HG02642 (cell line): ENCODE measurements at regions not wholly inside any gene's neighbourhood (a gene's known extent, or its start where the extent isn't known, plus 50 kb on each side); places are given as distances from the start of the nearest gene placed in this dataset.

Source experiments
- ATAC-seq: cut with Tn5 transposase; IDR thresholded peaks from one replicate; pipeline ENCODE4 v1.9.1; 2021; ENCODE audit warnings: mild to moderate bottlenecking; ENCODE audit not compliant: unreplicated experiment, poor library complexity

DNA sequence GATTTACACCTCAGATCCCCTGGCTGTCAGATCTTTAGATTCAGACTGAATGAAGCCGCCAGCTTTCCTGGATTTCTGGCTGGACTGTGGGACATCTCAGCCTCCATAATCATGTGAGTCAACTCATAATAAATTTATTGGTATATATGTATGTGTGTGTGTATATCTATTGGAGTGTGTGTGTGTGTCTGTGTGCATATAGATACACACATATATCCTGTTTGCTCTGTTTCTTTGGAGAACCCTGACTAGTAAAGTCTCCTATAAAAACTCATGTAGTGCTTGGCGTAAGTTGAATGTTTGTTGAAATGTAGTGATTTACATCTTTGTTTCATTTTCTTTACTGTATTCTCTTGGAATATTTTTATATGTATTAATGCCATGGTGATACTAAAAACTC lies 499.5 kb upstream of the KLF12 start:
- ATAC-seq, result no peak

DNA sequence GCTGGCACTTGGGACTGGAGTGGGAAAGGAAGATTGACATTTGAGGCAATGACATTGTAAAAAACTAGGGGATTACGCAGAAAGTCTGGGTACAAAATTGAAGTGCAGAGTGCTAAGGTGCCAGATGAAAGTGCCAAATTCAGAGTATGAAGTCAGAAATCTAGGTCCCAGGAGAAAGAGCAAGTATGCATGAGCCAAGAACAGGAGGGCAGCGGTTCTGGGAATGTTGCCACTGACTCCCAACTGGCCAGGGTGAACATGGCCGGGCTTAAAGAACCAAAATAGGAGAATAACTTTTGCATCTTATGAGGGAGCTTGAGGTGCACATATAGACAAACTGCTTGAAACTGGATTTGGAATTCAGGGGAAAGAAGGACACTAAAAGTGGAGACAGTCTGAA lies 495.8 kb upstream of the KLF12 start:
- no peak for ATAC-seq

DNA sequence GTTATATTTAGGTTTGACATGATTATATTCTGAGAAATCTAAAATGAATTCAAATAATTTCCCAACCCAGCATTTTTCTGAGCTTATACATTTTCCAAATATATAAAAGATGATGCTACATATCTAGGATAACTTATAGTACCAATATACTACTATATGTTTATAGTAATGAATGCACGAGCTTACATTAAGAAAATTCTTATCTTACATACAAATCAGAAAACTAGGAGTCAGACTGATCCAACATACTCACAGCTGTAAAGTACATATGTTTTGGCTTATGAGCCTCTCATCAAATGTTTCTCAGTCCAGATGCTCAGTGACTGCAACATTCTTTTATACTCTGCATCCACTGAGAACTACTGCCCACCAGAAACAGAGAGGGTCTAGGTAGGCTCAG lies 491.3 kb upstream of the KLF12 start:
- ATAC-seq, result no peak

DNA sequence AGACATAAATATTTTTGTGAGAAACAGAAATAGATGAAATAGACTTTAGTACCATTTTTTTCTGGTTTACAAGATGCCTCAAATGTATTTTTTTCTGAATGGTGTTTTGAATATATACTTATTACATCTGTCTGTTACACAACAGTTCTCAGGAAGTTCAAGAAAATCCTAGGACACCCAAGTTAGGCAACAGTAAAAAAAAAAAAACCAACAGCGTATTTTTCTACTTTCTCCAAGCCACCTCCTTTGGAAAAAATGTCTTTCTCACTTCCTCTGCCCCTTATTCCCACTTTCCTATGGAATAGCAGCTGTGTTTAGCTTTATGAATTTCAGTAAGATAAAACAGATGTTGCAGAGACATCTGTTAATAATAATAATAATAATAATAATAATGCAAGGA lies 489.6 kb upstream of the KLF12 start:
- no peak for ATAC-seq

DNA sequence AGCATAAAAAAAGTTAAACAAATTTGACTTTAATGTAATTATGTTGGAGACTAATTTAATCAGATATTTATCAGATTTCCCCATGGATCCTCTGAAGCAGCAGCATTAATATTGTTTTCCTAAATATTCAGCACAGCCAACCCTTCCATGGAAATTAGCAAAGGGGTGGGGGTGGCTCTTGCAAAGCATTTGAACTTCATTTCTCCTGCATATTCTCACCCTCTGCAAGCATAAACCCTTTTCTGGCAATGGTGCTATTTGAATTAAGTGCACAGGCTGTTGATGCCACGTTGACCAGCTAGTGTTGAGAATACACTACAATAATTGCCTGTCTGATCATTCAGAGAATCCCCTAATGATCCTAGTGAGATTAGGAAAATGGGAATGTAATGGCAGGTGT lies 488.1 kb upstream of the KLF12 start:
- ATAC-seq, result no peak

DNA sequence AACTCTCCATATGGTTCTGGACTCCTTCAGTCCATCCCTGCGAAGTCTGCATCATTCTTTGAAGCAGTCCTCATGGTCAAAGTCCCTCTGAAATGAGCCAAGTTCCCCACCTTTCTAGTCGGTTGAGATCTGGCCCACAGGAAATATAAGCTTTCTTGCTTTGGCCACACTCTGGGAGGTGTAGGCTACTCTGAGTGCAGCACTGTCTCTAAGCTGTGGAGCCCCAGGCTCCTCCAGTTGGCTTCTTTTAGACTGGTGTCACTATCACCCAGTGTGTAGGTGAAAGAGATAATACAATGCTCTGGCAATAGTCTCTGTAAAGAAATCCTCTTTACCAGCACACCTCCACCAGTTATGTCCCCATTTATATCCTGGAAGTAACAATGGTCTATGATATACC lies 486.5 kb upstream of the KLF12 start:
- no peak for ATAC-seq

DNA sequence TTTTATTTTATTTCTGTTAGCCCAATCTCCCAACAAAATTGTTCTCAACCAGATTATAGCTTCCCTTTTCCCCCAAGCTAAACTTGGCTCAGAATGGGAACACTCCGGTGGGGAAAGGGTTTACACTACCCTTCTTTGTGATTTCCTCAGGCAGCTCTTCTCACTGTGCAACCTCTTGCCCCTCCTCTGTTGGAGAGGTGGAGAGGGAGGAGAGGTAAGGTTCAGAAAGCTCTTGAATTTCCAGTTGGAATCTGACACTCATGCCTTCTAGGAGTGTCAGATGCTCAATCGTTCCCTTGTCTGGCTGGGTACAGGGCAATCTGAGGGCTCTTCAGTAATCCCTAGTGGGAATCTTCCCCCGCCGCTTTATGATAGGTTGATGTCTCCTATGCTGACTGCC lies 486.1 kb upstream of the KLF12 start:
- no peak for ATAC-seq

DNA sequence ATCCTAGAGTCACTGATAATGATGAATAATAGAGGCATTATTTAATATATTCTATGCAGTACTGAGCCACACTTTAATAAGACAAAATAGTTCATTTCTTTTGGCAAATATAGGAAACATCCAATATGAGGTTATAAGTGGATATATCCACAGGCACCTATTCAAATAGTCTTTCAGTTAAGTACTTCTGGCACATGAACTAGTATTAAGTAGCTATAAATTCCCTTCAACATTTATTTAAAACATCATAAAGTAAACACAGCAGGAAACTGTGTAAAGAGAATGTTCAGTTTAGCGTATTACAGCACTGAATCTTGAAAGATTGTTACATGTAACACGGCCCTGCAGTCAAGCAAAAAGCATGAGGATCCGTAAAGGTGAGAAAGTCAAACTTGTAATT lies 463.3 kb upstream of the KLF12 start:
- ATAC-seq, result no peak

DNA sequence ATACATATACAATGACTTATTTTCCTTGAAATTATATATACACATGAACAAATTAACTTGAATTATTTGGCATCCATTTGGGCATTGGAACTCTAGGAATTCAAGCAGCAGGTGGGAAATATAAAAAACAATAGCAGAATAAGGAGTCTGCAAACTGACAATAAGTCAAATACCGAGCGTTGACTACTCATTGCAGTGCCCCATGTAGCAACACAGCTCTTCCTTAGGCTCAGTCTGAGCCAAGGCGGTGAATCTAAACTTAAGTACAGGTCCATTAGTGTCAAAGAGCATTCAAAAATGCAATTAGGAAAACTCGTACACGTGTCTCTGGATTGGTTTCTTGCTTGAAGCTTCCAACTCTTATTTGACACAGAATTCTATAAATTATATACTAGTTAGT lies 462.5 kb upstream of the KLF12 start:
- ATAC-seq, result no peak

DNA sequence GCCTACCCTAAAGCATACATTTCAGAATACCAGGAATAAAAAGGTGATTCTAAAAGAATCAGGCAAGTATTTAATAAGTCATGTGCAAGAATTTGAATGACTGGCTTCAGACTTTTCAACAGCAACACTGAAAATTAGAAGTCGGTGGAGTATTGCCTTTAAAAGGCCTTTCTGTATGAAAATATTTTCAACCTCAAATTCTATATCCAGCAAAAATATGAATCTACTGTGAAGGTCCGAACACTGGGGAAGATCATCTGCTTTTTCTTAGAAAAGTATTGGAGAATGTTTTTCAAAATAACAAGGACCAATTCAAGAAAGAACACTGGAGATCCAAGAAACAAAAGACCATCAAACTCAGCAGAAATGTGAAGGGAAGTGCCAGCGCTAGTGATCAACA lies 459.5 kb upstream of the KLF12 start:
- no peak for ATAC-seq

DNA sequence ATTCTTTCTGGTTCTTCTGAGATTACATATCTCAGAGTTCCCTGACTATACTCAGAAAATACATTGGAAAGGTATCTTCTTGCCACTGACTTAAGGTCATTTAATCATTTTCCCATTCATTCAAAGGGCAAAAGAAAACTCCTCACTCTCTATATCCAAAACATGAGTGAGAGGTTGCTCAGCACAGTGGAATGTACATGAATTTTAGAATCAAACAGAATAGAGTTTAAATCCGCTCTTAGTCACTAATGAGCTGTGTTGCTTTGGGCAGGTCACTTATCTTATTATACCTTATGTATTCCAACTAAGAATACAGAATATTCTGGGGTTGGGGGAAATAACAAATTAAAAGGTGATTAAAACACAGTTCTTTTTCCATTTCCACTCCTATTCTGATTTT lies 452.6 kb upstream of the KLF12 start:
- no peak for ATAC-seq

DNA sequence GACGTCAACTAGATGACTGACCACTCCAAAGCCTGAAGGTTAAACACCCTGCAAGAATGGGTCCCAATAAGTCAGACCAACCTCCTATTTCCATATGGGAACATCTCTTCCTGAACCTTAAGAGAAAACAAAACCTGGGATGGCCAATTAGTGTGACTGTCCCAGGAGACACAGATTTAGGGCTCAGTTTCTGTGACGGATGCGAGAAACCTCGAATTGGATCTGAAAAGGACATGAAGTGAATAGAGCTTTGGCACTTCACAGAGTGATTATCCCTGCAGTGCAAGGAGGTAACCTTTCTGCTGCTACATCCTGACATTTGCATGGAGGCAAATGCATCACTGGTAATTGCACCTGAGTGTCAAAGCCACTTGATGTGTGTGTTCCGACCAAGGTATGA lies 442.2 kb upstream of the KLF12 start:
- no peak for ATAC-seq

DNA sequence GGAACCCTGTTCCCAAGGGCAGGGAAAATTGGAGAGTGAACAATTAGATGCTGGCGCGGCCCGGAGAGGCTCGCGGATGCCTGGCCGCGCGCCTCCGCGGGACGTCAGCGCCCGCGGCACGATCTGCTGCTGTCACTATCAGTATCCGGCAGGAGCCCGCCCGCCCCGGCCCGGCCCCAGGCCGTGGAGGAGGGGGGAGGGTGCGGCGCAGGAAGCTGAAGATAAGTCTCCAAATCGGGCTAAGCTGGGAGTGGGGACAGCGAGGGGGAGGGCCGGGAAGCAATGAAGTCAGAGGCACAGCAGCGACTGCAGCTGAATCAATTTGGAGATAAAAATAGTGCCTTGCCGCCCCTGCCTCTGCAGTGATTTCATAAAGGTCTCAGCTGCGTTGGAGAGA lies 441.5 kb upstream of the KLF12 start:
- ATAC-seq, result peak; percentile 65

DNA sequence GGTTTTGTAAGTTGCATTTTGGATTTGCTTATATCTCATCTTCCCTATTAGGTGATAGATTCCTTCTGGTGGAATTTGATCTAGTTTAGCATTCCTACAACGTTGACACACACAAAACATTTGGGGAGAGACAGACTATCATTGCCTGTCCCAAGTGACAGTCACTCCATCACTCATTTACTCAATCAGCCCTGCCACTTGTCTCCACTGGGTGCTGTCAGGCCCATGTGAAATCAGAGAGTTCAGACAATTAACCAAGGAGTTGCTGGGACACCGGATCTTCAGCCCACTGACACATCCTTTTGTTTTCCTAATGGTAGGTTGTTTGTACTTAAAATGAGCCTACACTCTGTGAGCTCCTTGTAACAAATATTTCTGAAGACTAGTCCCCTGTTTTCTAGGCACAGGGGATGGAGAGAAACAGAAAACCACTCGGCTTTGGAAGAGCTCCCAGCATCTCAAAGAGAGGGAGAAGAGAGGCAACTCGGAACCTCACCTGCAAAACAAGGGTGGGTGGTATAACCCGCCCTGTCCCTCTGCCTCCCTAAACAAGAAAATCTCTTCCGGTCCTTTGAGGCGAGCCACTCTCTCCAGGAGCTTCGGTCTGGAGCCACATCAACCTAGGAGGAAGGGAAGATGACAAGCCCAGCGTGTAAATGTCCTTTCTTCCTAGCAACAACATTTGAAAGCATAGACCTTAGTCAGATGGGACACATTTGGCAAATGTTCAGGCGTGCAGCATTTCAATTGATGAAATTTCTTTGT lies 440.9 kb upstream of the KLF12 start:
- peak; percentile 10 for ATAC-seq

DNA sequence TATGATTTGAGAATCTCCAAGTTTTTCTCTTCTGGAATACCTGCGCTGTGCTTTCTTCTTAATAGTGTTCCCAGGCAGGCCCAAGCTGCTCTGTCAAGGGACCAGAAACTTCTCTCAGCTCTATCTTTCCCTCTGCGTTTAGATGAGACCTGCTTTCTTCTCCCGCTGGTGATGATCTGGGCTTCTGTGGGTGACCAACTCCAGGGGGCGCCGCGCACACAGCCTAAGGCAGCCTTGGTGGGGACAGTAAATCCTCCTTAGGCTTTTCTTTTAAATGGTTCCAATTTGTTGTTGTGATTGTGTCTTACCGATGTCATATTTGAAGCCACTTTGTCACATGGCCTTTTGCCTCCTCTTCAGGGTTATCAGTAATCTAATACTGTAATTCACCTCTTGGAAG lies 439.4 kb upstream of the KLF12 start:
- ATAC-seq, result no peak

DNA sequence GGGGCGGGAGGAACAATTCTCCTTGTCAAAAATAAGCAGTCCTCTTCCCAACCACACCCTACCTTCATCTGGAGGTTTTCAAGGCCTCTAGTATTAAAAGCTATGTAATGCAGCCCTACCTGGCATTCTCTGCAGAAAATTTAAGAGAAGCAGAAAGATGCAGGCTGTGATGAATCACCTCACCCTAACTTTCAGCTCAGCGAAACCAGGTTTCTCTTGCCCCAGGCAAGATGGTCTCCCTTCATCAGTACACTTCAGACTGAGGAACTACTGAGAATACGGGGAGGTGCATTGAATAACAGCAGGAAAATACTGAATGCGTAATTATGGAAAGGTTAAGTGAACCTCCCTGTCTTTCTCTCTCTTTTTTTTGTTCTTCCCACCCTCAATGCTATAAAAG lies 437.6 kb upstream of the KLF12 start:
- no peak for ATAC-seq

DNA sequence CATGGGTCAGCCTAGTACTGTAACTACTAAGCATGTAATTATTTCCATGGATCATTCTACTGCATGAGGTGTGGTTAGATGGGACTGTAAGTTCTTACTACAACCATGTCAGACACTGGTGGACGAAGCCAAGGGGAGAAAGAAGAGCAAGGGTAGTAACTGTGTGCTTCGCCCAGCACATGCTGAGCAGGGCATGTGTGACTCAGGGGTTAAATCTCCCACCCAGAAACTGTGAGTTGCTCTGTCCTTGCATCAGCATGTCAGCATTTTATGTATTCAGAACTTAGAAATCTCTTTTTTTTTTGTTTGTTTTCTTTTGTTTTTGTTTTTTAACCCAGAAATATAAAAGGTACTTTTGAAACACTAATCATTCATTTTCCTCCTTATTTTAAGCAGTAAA lies 436.6 kb upstream of the KLF12 start:
- no peak for ATAC-seq

DNA sequence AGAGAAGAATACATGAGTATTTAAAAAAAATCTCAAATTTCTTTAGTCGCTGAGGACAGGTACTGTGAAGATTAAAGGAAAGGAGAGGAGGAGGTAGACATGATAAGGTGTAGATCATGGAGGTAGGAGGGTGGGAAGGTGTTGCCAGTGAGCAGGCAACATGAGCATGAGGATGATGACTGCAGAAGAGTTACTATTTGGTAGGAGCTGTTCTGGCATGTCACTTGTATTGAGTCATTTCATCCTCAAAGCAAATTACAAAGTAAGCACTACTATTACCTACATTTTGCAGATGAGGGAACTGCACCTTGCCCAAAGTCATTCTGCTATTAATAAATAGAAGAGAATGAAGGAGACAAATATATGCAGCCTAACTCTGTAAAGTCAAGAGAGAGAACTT lies 435.8 kb upstream of the KLF12 start:
- no peak for ATAC-seq

DNA sequence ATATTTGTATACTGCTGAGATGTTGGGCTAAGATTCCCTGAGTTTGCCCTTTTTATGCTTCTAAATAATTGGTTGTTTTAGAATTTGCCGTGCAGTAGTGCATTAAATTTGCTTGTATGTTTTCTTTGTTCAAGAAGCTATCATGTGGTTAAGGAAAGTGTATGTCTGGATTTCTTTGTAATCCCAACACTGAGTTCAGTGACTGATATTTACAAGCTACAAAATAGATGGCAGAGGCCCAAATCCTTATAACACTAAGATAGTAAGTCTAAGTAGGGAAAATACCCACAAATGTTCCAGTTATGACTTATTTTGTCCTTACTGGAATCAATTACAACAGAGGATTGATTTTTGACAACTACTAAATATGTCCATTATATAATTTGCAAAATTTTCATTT lies 435.0 kb upstream of the KLF12 start:
- ATAC-seq, result no peak

DNA sequence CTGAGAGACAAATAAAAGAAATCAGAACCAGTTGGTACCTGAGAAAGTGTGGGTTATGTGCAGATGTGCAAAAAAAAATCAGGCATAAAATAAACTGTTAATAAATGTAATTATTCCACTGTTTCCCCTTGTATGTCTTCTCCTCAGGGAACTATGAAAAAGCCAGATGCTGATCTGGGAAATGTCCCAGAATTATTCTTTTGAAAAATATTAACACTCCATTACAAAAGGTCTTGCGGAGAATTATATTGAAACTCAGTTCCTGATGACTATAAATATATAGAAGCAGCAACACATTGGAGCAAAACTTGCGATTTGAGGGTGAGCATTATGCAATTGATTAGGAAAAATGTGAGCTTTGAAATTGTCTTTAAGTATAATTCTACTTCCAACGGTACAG lies 433.3 kb upstream of the KLF12 start:
- no peak for ATAC-seq

DNA sequence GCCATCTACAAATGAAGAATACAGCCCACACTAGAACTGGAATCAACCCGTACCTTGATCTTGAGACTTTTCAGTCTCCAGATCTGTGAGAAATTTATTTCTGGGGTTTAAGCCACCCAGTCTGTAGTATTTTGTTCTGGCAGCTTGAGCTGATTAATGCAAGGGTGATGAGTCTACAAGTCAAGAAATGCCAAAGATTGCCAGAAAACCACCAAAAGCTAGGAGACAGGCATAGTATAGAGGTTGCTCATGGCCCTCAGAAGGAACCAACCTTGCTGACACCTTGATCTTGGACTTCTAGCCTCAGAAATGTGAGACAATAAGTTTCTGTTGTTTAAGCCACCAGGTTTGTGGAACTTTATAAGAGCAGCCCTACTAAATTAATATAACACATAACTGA lies 428.2 kb upstream of the KLF12 start:
- no peak for ATAC-seq

DNA sequence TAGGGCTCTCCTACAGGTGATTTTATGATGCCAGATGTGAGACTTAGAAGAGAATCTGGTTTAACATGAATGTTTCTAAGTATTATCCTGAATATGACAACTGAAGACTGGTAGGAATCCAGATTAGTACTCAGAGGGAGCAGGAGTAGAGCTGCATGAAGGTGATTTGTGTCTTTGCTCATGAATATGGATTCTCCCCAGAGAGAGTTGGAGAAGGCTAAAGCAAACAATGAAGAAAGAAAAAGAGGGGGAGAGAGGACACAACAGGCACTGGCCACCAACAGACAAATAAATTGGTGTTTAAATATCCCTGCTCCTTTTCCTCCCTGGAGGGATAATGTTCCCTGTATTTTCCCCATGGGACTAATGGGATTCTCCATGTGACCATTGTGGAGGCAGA lies 427.0 kb upstream of the KLF12 start:
- no peak for ATAC-seq

DNA sequence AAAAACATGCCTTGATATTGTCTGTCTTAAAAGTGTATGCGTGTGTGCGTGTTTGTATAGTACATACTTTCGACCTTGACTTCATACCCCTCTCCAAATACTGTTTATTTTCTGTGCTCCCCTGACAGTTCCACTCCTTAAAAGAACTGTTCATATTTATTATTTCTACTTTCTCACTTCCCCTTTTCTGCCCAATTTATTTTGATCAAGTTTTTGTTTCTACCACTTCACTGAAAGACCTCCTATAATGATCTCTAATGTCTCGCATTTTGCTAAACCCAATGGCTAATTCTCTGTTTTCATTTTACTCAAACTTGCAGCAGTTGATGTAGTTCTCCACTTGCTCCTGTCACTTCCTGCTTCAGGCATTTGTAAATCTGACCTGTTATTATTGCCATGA lies 426.1 kb upstream of the KLF12 start:
- peak; percentile 65 for ATAC-seq
